Choroid plexus epithelial cell (primary cell): ENCODE measurements at regions not wholly inside any gene's neighbourhood (a gene's known extent, or its start where the extent isn't known, plus 50 kb on each side); places are given as distances from the start of the nearest gene placed in this dataset.

Experiments
- DNase-seq: peaks from one replicate; pipeline ENCODE4 v3.0.0-alpha.2; 2010; ENCODE audit warnings: low read depth
- H3K4me3 ChIP-seq: 2 replicates; pipeline ENCODE4 v1.5.1; 2011; ENCODE audit warnings: low read depth, mild to moderate bottlenecking, control low read depth, low read length, moderate library complexity
- TF ChIP-seq, protein P1 (sequence below): conservative IDR thresholded peaks from 2 replicates; pipeline ENCODE4 v1.5.1; 2011; ENCODE audit warnings: low read depth, mild to moderate bottlenecking, control low read depth, inconsistent platforms, low read length, moderate library complexity

DNA sequence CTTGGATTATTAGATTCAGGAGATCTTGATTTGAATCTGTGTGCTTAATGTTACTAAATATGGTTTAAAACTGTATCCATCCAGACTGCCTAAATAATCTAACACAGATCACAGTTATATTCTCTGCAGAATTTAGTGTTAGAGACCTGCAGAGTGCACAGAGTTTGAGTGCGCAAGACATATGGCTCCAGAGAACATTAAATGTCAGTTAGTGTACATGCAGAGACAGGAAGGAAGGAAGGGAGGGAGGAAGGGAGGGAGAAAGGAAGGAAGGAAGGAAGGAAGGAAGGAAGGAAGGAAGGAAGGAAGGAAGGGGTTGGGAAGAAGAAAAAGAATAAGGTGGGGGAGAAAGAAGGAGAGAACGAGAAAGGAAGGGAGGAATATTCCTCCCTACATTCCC is 210.0 kb upstream of the COX7C start:
- TF ChIP-seq, protein P1, sequence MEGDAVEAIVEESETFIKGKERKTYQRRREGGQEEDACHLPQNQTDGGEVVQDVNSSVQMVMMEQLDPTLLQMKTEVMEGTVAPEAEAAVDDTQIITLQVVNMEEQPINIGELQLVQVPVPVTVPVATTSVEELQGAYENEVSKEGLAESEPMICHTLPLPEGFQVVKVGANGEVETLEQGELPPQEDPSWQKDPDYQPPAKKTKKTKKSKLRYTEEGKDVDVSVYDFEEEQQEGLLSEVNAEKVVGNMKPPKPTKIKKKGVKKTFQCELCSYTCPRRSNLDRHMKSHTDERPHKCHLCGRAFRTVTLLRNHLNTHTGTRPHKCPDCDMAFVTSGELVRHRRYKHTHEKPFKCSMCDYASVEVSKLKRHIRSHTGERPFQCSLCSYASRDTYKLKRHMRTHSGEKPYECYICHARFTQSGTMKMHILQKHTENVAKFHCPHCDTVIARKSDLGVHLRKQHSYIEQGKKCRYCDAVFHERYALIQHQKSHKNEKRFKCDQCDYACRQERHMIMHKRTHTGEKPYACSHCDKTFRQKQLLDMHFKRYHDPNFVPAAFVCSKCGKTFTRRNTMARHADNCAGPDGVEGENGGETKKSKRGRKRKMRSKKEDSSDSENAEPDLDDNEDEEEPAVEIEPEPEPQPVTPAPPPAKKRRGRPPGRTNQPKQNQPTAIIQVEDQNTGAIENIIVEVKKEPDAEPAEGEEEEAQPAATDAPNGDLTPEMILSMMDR, result no peak
- no peak for DNase-seq
- no peak overlapping the region for H3K4me3 ChIP-seq

DNA sequence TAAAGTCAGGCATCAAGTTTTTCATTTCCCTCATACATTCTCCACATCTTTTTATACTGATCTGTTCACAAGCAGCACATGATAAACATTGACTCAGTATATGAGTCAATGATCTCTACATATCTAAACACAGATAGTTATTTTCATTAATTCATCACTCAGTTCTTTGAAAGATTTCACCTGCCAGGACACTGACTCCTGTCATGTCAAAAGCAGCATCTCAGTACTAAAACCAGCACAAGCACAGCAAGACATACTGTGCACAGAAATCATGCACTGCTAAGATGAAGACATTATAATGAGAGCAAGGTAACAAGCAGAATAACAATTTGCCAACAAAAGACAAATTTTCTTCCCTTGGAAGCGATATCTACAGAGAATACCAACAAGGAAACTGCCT is 206.1 kb upstream of the COX7C start:
- DNase-seq, result no peak
- no peak overlapping the region for H3K4me3 ChIP-seq
- TF ChIP-seq, protein P1, result no peak

DNA sequence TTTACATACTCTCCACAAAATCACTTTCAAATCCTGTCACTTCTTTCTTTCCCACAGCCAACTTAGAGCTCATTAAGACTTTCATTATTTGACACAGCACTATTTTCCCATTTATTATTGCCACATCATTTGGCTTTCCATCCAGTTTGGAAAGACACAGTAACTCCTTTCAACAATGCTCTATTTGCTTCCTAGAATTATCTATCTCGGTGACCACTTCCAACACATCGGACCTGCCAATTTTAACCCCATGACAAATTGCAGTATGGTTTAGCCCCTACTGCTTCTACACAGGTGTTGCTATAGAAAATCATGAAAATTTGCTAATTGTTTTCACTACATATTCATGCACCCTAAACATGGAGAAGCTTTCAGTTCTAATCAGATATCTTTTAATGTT is 190.6 kb upstream of the COX7C start:
- no peak for DNase-seq
- TF ChIP-seq, protein P1, result no peak
- H3K4me3 ChIP-seq, result no peak overlapping the region

DNA sequence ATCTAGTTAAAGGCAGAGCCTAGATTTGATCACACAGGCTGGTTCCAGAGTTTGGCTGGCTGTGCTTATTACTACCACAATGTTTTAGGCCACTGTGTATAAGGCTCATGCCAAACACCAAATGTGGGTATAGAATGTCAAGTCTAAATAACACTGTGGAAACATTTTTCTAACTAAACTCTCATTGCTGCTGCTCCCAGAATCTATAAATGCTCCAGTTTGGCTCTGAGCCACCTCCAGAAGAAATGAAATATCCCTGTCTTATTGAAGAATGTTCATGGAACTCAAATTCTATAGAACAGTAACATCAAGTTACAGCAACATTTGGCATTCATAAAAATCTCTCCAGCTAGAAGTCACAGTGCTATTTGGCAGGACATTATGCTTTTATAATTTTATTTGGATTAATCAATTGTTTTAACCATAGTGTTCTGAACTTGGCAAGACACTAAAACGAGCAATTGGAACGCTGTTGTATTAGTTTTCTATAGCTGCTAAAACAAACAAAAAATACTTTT is 178.1 kb upstream of the COX7C start:
- no peak for DNase-seq
- no peak overlapping the region for H3K4me3 ChIP-seq
- TF ChIP-seq, protein P1, result no peak

DNA sequence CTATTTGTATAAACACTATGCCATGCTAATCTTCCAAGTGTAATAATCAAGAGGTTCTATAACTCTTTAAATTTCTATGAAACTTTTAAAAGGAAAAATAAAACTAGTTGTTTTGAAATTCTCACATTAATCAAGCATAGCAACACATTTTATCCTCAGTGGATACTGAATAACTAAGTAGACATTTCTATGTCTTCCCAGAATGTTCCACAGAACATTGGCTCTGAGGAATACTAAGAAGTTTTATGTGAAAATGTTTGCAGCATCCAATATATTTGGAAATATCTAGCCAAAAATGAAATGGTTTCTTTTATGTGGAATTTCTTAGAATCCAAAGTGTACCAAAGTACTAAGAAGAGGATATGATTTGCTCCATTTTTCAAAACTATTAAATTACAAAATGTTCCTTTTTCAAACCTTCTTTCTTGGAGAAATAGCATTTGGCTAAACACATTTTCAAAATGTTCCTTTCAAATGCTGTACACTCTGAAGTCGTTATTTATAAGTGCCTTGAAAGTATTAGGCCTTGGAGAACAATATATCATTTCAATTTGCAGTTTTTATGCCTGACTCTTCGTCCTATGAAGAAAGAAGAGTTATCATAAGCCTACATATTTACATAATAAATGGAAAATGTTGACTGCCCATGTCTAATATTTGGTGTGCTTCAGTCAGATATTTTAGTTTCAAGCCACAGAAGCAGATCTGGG is 175.6 kb upstream of the COX7C start:
- DNase-seq, result no peak
- no peak overlapping the region for H3K4me3 ChIP-seq
- TF ChIP-seq, protein P1, result no peak

DNA sequence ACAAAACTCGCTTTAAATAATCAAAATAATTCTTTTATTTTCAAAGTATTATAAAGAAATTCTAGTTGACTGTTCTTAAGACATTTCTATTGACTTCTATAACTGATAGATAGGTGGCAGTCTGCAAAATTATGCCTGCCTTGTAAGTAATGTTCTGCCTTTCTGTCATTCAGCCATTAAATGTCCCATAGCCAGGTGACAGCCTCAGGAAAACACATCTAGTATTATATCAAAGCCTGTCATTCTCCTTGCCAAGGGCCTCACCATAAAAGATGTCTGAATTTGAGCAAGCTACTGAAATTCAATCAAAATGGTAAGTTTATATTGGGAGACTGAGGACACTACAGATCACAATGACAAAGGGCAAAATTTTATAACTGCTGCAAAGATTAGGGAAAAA is 170.4 kb upstream of the COX7C start:
- DNase-seq, result no peak
- TF ChIP-seq, protein P1, result no peak
- H3K4me3 ChIP-seq, result no peak overlapping the region

DNA sequence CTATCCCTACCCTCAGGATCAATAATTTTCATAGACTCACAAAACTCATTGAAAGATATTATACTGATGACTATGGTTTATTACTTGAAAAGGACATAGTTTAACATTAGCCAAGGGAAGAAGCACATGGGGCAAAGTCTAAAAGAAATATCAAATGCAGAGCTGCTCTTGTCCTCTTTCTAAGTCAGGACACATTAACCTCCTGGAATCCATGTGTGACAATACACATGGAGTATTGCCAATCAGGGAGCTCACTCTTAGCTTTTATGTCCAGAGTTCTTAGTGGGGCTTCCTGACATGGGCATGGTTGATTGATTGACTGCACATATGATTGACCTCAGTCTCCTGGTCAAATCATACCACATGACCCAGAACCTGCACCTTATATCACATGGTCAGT is 165.5 kb upstream of the COX7C start:
- TF ChIP-seq, protein P1, result no peak
- DNase-seq, result no peak
- H3K4me3 ChIP-seq, result no peak overlapping the region
